NCI-H460 (cell line): ENCODE measurements at regions not wholly inside any gene's neighbourhood (a gene's known extent, or its start where the extent isn't known, plus 50 kb on each side); places are given as distances from the start of the nearest gene placed in this dataset.

ENCODE experiments used
- DNase-seq: peaks from one replicate; pipeline ENCODE4 v3.0.0-alpha.2; 2016; ENCODE audit warnings: low read depth; ENCODE audit errors: extremely low read depth

GRCh38 chr19:30207357-30207756 lies 164.8 kb upstream of the ZNF536 start:
- no peak for DNase-seq

DNA sequence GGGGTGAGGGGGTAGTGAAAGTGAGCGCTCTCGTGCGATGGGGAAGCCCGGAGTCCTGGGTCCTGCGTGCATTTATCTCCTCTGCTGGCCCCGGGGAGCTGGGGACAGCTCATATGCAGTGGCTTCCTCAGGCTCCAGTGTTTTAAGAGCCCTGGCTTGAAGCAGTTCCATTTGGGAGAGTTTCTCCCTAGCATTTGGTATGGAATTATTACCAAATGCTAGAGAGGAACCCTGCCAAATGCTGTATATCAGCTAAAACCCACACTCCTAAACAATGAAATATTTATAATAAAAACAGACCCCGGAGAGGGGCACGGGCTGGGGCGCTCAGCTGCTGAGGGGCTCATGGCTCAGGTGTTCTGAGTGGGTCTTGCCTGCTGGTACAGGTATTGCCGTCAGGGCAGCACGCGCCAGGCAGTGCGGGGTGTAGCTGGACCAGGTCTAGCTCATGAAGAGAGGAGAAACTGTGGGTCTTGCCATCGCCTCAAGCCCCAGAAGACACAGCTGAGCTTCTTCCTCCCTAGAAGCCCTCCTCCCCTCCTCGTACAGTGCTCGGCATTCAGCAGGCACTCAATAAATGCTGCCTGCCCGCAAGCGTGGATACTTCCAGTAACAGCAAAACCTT lies 163.6 kb upstream of the ZNF536 start:
- no peak for DNase-seq

DNA sequence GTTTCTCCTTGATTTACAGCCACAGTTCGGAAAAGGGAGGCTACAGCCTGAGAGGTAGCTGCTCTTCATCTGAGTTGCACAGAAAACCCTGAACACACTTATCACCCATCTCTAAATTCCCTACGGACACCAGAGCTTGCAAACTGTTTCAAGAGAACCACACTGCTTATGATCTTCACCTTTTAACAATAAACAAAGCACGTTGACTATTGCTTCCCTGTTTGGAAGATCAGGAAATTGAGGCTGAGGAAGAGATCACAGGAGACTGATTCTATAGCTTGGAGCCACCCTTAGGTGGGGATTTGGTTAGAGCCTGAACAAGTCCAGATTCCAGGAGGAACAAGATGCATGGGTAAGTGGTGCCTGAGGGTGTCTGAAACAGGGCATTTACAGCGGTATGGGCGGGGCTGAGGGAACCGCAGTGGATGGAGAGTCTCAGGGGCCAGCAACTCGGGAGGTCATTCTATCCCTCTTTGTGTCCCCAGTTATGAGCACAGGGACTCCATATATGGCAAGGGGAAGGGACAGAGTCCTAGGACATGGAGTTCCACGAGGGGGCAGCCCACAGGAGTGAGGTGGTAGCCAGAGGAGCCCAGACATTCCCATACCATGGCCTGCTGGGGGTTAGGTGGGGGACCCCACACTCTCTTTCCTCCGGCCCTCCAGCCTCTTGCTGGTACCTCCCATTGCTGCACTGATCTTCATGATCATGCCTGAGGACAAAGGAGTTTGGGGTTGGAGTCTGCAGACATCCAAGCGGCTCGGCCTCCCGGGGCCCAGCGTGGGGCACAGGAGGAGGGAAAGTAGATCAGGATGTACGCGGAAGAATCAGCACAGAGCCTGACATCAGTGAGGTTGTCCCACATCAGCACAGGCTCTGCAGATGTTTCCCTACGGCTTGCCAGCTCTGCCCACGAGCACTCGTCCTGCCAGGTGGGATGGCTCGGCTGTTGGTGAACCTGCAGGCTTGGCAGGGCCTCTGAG lies 162.3 kb upstream of the ZNF536 start:
- no peak for DNase-seq

DNA sequence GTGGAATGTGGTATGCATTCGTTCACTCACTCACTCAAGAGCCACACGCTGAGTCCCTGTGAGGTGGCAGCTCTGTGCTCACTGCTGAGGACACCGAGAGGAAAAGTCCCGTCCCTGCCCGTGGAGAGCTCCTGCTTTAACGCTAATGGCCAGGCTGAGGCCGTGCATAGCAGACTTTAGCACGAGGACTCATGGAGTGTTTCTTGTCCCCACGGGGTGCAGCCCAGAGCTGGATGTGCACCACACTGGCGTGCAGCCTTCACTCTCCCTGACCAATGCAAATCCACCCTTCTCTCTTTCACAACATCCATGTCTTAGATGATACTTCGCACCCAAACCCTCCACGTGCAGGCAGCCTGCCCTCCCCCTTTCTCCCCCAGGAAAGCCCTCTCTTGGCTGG lies 159.6 kb upstream of the ZNF536 start:
- no peak for DNase-seq

GRCh38 chr19:30214651-30215051 lies 157.5 kb upstream of the ZNF536 start:
- DNase-seq: no peak

DNA sequence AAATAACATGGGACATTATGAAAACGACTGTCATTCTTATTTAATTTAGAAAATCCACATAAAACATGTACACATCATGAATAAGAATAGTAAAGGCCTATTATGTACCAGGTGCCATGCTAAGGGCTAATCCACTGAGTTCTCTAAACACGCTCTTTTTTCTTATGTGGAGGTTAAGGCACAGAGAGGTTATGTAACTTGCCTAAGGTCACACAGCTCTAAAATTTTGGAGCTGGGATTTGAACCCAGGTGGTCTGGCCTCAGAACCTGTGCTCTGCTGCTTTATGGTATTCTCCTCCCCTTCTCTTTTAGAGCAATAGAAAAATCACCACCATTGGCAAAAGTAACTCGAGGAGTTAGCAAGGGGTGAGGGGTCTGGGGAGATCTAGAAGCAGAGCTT lies 156.9 kb upstream of the ZNF536 start:
- DNase-seq: no peak

DNA sequence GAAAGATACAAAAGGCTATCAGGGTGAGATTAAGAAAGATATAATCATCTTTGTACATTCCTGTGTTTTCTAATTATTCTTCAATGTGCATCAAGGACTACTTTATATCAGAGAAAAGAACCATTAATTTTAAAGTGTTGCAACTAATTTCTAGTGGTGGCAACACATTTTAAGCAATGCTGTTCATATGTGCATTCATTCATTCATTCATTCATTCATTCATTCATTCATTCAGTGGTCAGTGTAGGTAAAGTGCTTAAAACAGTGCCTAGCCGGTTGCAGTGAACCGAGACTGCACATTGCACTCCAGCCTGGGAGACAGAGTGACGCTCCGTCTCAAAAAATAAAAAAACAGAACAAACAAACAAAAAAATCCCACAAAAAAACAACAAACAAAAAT lies 155.7 kb upstream of the ZNF536 start:
- no peak for DNase-seq

- no peak for DNase-seq
These were observed 154.7 kb upstream of the ZNF536 start for GRCh38 chr19:30217461-30217860.

DNA sequence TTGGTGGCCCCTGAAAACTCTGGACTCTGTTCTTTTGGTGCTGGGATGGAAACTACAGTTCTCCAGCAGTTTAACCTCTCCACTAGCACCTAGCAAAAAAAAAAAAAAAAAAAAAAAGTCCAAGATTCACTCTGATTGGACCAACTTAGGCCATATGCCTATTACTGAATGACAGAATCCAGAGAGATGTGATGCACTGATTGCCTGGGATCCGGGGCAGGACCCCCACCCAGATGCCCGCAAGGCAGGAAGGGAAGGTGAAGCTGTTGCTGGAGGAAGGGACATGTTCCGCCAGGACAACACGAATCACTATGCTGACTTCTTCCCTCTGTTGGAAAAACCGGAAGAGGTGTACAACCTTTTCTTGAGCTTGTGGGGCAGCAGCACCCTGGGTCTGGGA lies 152.5 kb upstream of the ZNF536 start:
- no peak for DNase-seq

- DNase-seq: no peak
These were observed 151.0 kb upstream of the ZNF536 start for GRCh38 chr19:30221176-30221575.

DNA sequence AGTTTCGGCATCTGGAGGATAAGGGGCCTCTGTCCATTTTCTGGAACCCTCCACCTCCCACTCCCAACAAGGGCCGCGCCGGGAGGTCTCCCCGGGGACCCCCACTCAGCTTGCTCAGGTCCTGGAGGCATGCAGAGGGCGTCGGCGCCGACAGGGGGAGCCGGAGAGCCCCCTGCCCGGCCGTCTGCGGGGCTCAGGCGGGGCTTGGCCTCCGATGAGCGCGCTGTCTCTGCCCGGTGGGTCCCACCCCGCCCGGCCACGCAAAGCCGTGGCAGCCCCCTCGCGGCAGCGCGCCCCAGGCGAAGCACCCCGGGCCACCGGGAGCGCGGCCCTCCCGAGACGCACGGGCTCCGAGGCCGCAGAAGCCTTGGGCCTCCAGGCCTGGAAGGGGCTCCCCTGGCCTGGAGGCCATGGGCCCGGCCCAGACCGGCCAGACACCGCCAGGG lies 149.7 kb upstream of the ZNF536 start:
- no peak for DNase-seq

DNA sequence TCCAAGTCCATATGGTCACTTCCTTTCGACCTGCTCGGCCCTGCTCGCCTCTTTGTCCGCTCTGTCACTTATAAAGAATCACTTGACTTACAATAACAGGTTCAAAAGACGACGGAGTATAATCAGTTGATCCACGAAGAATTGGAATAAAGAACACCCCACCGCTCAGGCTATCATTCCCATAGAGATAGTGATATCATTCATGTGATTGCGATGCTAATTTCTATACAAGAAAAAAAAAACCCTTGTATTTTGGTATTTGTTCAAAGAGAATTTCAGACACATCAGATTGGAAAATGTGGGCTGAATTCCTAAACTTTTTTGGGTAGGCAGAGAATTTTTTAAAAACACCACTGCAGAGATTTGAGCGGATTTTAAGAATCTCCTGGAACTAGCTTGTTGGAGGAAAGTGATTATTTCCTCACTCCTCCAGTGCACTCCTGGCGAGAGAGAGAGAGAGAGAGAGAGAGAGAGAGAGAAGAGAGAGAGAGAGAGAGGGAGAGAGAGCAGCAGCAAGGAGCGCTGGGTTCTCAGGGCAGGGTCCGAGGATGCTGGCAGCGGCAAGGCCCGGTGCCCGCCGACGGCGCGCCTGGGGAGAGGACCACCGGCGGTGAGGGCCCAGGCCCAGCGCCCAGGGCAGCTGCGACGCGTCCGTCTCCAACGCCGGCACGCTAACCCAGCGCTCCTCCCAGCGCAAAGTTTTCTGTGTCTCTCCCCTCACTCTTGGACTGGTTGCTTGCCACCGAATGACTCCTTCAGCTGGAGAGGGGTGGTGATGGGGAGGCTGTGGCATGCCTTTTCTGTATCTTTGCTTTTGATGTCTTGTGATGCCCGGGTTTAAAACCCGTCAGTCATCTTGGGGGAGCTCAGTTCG lies 149.0 kb upstream of the ZNF536 start:
- DNase-seq: no peak

DNA sequence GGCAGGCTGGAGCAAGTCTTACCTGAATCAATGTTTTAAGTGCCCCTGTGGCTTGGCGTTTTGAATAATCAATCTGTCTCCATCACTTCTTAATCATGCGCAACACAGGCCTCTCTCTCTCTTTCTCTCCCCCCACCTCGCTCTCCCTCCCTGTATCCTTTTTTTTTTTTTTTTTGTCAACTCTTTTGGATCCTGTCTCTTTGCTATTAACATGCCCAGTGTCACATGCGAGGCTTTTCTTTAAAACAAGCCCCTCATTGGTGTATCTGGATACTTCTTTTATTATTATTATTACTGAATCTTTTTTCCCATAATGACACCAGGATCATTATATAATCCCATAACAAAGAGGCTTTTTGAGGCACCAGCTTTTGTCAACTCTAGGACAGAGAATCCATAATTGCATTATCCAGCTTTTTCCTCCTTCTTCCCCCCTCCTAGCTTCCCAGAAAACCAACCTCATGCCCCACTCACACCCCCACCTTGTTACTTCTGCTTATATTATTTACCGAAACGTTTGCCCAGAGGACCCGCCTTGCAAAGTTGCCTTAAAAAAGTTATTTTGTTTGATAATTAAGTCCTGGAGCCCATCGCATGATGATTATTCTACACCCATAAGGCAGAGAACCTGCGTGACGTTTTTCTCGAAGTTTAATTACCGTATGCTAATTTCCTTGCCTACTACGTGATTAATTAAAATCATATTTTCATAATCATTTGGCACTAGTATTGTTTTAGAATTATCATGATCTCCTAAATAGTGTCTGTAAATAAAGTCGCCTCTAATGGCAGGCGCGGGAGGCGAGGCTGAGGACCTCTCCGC lies 148.1 kb upstream of the ZNF536 start:
- DNase-seq: no peak

DNA sequence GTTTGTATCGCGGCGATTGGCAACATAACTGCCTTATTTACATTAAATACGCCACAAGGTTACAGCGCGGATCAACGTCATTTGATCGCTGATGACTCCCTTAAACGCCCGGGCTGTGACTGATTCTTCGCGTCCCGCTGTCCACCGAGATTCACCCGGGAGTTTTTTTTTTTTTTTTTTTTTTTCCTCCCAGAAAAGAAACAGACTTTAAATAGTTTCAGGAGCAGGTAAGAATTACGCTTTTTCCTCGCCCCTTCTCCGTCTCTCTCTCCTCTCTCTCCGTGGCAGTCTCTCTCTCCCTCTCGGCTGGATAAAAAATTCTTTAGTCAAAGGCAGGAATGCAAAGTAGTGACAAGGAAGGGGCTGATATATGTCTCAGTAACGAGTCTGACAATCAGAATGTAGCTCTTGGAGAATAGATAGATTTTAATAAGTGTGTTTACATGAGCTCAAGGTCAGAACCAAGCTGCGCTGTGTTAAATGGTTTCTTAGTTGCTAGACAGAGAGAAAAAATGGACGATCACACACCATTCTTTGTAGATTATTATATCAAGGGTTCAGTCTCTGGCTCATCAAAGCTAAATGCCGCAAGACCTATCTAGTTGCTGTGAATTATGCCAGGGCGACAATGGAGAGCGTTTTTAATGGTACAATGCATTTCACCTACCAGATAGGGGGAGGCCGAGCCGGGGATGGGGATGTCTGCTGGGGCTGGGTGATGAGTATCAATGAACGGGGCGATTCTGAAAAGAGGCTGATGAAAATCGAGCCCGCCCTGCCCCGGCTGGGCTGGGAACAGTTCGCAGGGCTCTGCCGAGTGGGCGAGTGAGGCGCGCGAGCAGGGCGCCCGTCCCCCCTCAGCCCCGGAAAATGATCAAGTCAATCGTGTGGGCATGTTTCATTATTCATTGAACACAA lies 147.2 kb upstream of the ZNF536 start:
- DNase-seq: no peak

DNA sequence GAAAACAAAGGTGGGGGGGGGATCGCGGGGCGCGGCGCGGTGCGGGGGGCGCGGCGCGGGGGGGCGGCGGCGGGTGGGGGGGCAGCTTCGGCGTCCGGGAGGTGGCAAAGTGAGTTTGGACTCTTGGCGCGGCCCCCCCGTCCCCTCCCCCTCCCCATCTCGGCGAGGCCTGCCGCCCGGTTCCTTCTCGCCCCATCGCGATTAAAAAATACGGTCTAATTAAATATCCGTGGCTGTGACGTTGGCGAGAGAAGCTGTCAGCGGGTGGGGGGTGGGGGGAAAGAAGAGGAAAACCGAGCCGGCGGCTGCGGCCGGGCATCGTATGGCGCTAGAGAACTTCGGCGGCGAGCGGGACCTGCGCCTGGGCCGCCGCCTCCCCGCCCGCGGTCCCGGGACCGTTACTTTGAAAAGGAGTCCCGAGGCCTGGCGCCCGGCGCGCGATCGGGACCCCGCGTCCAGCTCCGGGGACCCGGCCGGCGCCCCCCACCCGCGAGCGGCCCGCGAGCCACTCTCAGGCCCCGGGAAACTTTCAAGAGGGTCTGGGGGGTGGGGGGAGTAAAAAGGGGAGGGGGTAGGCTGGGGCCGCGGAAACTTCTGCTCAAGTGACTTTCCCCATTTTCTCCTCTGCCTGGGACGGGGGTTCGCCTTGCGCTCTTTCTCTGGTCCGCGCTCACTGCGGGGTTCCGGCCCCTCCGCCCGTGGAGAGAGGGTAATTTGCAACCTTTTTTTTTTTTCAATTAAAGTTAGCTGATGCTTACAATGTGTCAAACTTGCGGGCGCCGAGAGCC lies 146.3 kb upstream of the ZNF536 start:
- no peak for DNase-seq

GRCh38 chr19:30226464-30227011 lies 145.6 kb upstream of the ZNF536 start:
- no peak for DNase-seq

- no peak for DNase-seq
These were observed 145.1 kb upstream of the ZNF536 start for GRCh38 chr19:30227012-30227621.
